Upper lobe of left lung (tissue), 4 donors: ENCODE measurements at regions not wholly inside any gene's neighbourhood (a gene's known extent, or its start where the extent isn't known, plus 50 kb on each side); places are given as distances from the start of the nearest gene placed in this dataset.

Experiments
- CTCF ChIP-seq, 6 experiments: fragments of 450-650 bp in 4 of 6; fragments of 200-600 bp in 2 of 6; sonication (generic) in 2 of 6; IDR thresholded peaks; one replicate each; pipeline ENCODE4 v1.5.1; 2016 to 2019; ENCODE audit warnings: antibody characterized with exemption in 6 of 6
- POLR2A ChIP-seq, 4 donors: fragments of 450-650 bp; IDR thresholded peaks; one replicate each; pipeline ENCODE4 v1.5.1; 2016 to 2017; ENCODE audit warnings: antibody characterized with exemption in 4 of 4, mild to moderate bottlenecking in 2 of 4

- no peak for TF ChIP-seq CTCF (IDR thresholded peaks at IDR 0.05)
- TF ChIP-seq POLR2A (IDR thresholded peaks at IDR 0.05): no peak
These were observed 291.2 kb upstream of the DMRT1 start for GRCh38 chr9:550333-550732.
